OCI-LY7 (cell line): ENCODE measurements at regions not wholly inside any gene's neighbourhood (a gene's known extent, or its start where the extent isn't known, plus 50 kb on each side); places are given as distances from the start of the nearest gene placed in this dataset.

ENCODE experiments used
- CTCF ChIP-seq: fragments of 200-600 bp; sonication (generic); conservative IDR thresholded peaks from 2 replicates; pipeline ENCODE4 v1.5.1; 2014; ENCODE audit warnings: mild to moderate bottlenecking, antibody characterized with exemption, low read length, moderate library complexity, mixed read lengths
- EZH2phosphoT487 ChIP-seq: fragments of 200-600 bp; sonication (generic); IDR thresholded peaks from 2 replicates; pipeline ENCODE4 v1.6.1; 2018; ENCODE audit warnings: low read depth, borderline replicate concordance, mild to moderate bottlenecking, mixed run types, antibody characterized with exemption, low read length, moderate library complexity, mixed read lengths

- TF ChIP-seq EZH2phosphoT487 (no peak), CTCF (no peak)
Measured at GRCh38 chr2:64932116-64932370, 57.2 kb upstream of the SLC1A4 start.
